ENCODE measurements at regions not wholly inside any gene's neighbourhood (a gene's known extent, or its start where the extent isn't known, plus 50 kb on each side); places are given as distances from the start of the nearest gene placed in this dataset.

DNA sequence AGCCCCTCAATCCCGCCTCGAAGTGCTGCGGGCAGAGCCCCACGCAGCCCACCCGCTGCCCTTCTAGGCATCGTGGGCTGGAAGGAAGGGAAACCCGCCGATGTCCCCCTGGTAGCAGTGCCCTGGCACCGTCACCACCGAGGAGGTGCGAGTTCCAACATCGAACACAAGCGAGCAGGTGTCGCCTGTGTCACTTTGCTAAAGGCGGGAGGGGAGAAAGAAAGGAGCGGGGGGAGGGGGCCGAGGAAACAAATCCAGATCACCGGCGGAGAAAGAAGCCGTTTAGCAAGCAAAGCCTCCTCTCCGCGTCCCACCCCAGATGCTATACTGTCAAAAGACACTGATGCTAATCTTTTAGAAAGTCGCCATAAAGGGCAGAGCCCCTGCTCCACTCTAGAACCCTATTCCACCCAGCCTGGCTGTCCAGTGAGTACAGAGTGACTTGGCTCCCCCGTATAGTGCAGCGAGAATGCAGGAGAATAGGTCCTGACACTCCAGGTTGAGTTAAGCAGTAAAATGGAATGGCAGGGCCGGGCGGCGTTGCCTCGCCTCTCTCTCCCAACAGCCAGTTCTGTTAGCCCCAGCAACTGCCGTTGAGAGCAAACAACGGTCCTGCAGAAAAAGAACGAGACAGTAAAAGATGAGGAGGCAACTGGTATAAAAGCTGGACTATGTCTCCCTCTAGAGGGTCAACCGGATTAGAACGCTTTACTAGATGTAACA, 67.9 kb upstream of the USP15 start:
- no peaks in the 10 kb centered on the region for H3K9me2 ChIP-seq (ENCODE audit: insufficient read depth, low read length)
- no peaks in the 10 kb centered on the region for H3F3A ChIP-seq (ENCODE audit: insufficient read depth, low read length, poor library complexity, severe bottlenecking)
- H3K9ac ChIP-seq (ENCODE audit: low read length) = peak overlapping the region; percentile 57
- H3K9me3 ChIP-seq (ENCODE audit: low read length) = no peaks in the 10 kb centered on the region
- peak overlapping the region; percentile 42 for H2AFZ ChIP-seq (ENCODE audit: low read depth, low read length)
- H3K4me2 ChIP-seq (ENCODE audit: low read length) = peak overlapping the region; percentile 81
- H3K27me3 ChIP-seq (ENCODE audit: insufficient read depth, low read depth, low read length) = peaks cover 37% of the 10 kb centered on the region
- H4K20me1 ChIP-seq (ENCODE audit: insufficient read depth) = no peaks in the 10 kb centered on the region
- no peaks in the 10 kb centered on the region for H3K36me3 ChIP-seq (ENCODE audit: insufficient read depth, low read length)
- peak overlapping the region; percentile 22 for H3K27ac ChIP-seq (ENCODE audit: low read length)
- H3K4me3 ChIP-seq (ENCODE audit: low read length) = peak overlapping the region; percentile 83
- TF ChIP-seq RAD21 (conservative IDR thresholded peaks at IDR 0.05) = peak; percentile 97
- TF ChIP-seq, protein P1, sequence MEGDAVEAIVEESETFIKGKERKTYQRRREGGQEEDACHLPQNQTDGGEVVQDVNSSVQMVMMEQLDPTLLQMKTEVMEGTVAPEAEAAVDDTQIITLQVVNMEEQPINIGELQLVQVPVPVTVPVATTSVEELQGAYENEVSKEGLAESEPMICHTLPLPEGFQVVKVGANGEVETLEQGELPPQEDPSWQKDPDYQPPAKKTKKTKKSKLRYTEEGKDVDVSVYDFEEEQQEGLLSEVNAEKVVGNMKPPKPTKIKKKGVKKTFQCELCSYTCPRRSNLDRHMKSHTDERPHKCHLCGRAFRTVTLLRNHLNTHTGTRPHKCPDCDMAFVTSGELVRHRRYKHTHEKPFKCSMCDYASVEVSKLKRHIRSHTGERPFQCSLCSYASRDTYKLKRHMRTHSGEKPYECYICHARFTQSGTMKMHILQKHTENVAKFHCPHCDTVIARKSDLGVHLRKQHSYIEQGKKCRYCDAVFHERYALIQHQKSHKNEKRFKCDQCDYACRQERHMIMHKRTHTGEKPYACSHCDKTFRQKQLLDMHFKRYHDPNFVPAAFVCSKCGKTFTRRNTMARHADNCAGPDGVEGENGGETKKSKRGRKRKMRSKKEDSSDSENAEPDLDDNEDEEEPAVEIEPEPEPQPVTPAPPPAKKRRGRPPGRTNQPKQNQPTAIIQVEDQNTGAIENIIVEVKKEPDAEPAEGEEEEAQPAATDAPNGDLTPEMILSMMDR (IDR thresholded peaks at IDR 0.05; ENCODE audit: poor library complexity, severe bottlenecking) = peak; percentile 92
- TF ChIP-seq MXI1 (conservative IDR thresholded peaks at IDR 0.05; ENCODE audit: poor library complexity, severe bottlenecking) = no peak
- TF ChIP-seq TAF1 (IDR thresholded peaks at IDR 0.05; ENCODE audit: low read depth) = no peak
- peak; percentile 93 for TF ChIP-seq SMC3 (conservative IDR thresholded peaks at IDR 0.05; ENCODE audit: poor library complexity)
- no peaks in the 10 kb centered on the region for H3K79me2 ChIP-seq (replicated peaks; ENCODE audit: insufficient read depth, low read length)

DNA sequence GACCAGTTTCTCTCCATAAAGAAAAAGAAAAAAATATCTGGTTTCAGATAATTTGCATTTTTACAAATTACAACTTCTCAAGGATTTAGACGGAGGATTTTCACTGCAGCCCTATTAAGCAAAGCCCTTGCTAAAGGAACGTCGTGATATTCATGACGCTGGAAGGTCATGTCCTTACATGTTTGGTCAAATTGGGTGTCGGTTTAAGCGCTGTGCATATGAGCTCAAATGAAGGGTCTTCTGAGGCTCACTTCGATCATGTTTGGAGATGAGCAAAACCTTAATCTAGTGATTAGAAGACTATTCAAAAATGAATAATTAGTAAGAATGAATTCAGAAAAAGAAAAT, 67.3 kb upstream of the USP15 start:
- Histone ChIP-seq H4K20me1 (ENCODE audit: insufficient read depth) (no peaks in the 10 kb centered on the region), H3K9ac (ENCODE audit: low read length) (no peak overlapping the region), H3K27me3 (ENCODE audit: insufficient read depth, low read depth, low read length) (peaks cover 37% of the 10 kb centered on the region), H3K4me2 (ENCODE audit: low read length) (no peak overlapping the region), H3K27ac (ENCODE audit: low read length) (no peak overlapping the region), H3K36me3 (ENCODE audit: insufficient read depth, low read length) (no peaks in the 10 kb centered on the region), H3F3A (ENCODE audit: insufficient read depth, low read length, poor library complexity, severe bottlenecking) (no peaks in the 10 kb centered on the region), H3K9me2 (ENCODE audit: insufficient read depth, low read length) (no peaks in the 10 kb centered on the region), H3K4me3 (ENCODE audit: low read length) (peak overlapping the region; percentile 83), H2AFZ (ENCODE audit: low read depth, low read length) (no peak overlapping the region), H3K9me3 (ENCODE audit: low read length) (no peaks in the 10 kb centered on the region), H3K79me2 (replicated peaks; ENCODE audit: insufficient read depth, low read length) (no peaks in the 10 kb centered on the region)
- TF ChIP-seq POLR2AphosphoS5 (IDR thresholded peaks at IDR 0.05) (no peak), SMC3 (conservative IDR thresholded peaks at IDR 0.05; ENCODE audit: poor library complexity) (no peak), MXI1 (conservative IDR thresholded peaks at IDR 0.05; ENCODE audit: poor library complexity, severe bottlenecking) (no peak), RAD21 (conservative IDR thresholded peaks at IDR 0.05) (no peak), TAF1 (IDR thresholded peaks at IDR 0.05; ENCODE audit: low read depth) (no peak), EP300 (conservative IDR thresholded peaks at IDR 0.05; ENCODE audit: poor library complexity, severe bottlenecking) (no peak)
- TF ChIP-seq, protein P1 (IDR thresholded peaks at IDR 0.05; ENCODE audit: poor library complexity, severe bottlenecking) = no peak

DNA sequence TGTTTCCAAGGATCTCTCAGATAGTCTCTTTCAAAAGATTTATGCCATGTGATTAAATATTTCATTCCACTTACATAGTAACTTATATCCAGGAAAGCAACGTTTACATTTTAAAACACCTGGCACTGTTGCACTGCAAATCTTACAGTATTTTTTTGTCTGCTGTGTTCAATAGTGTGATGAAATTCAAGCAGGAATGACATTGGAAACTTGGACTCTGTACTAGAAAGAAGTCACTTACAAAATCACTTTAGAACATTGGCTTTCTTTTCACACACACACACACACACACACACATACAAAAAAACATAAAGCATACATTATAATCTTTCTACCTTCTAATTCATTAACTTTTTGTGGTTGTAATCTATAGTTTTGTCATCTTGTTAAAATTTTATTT, 66.2 kb upstream of the USP15 start:
- Histone ChIP-seq H3K79me2 (replicated peaks; ENCODE audit: insufficient read depth, low read length) (no peaks in the 10 kb centered on the region), H3K27me3 (ENCODE audit: insufficient read depth, low read depth, low read length) (peaks cover 32% of the 10 kb centered on the region), H3K4me3 (ENCODE audit: low read length) (no peak overlapping the region), H3K4me2 (ENCODE audit: low read length) (no peak overlapping the region), H3F3A (ENCODE audit: insufficient read depth, low read length, poor library complexity, severe bottlenecking) (no peaks in the 10 kb centered on the region), H3K9me2 (ENCODE audit: insufficient read depth, low read length) (no peaks in the 10 kb centered on the region), H3K9ac (ENCODE audit: low read length) (no peak overlapping the region), H2AFZ (ENCODE audit: low read depth, low read length) (no peak overlapping the region), H4K20me1 (ENCODE audit: insufficient read depth) (no peaks in the 10 kb centered on the region), H3K9me3 (ENCODE audit: low read length) (no peaks in the 10 kb centered on the region), H3K36me3 (ENCODE audit: insufficient read depth, low read length) (no peaks in the 10 kb centered on the region), H3K27ac (ENCODE audit: low read length) (no peak overlapping the region)
- TF ChIP-seq EP300 (conservative IDR thresholded peaks at IDR 0.05; ENCODE audit: poor library complexity, severe bottlenecking) = no peak
- no peak for TF ChIP-seq MXI1 (conservative IDR thresholded peaks at IDR 0.05; ENCODE audit: poor library complexity, severe bottlenecking)
- no peak for TF ChIP-seq POLR2AphosphoS5 (IDR thresholded peaks at IDR 0.05)
- TF ChIP-seq TAF1 (IDR thresholded peaks at IDR 0.05; ENCODE audit: low read depth) = no peak
- TF ChIP-seq SMC3 (conservative IDR thresholded peaks at IDR 0.05; ENCODE audit: poor library complexity) = no peak
- TF ChIP-seq RAD21 (conservative IDR thresholded peaks at IDR 0.05) = no peak
- TF ChIP-seq EZH2 (IDR thresholded peaks at IDR 0.05; ENCODE audit: borderline replicate concordance, insufficient read depth, low read length, poor library complexity, severe bottlenecking) = no peak
- TF ChIP-seq, protein P2, sequence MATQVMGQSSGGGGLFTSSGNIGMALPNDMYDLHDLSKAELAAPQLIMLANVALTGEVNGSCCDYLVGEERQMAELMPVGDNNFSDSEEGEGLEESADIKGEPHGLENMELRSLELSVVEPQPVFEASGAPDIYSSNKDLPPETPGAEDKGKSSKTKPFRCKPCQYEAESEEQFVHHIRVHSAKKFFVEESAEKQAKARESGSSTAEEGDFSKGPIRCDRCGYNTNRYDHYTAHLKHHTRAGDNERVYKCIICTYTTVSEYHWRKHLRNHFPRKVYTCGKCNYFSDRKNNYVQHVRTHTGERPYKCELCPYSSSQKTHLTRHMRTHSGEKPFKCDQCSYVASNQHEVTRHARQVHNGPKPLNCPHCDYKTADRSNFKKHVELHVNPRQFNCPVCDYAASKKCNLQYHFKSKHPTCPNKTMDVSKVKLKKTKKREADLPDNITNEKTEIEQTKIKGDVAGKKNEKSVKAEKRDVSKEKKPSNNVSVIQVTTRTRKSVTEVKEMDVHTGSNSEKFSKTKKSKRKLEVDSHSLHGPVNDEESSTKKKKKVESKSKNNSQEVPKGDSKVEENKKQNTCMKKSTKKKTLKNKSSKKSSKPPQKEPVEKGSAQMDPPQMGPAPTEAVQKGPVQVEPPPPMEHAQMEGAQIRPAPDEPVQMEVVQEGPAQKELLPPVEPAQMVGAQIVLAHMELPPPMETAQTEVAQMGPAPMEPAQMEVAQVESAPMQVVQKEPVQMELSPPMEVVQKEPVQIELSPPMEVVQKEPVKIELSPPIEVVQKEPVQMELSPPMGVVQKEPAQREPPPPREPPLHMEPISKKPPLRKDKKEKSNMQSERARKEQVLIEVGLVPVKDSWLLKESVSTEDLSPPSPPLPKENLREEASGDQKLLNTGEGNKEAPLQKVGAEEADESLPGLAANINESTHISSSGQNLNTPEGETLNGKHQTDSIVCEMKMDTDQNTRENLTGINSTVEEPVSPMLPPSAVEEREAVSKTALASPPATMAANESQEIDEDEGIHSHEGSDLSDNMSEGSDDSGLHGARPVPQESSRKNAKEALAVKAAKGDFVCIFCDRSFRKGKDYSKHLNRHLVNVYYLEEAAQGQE (IDR thresholded peaks at IDR 0.05; ENCODE audit: borderline replicate concordance) = no peak
- TF ChIP-seq, protein P1 (IDR thresholded peaks at IDR 0.05; ENCODE audit: poor library complexity, severe bottlenecking) = no peak

All from neural cell (in vitro differentiated cells).